ENCODE measurements at regions not wholly inside any gene's neighbourhood (a gene's known extent, or its start where the extent isn't known, plus 50 kb on each side); places are given as distances from the start of the nearest gene placed in this dataset.

DNA sequence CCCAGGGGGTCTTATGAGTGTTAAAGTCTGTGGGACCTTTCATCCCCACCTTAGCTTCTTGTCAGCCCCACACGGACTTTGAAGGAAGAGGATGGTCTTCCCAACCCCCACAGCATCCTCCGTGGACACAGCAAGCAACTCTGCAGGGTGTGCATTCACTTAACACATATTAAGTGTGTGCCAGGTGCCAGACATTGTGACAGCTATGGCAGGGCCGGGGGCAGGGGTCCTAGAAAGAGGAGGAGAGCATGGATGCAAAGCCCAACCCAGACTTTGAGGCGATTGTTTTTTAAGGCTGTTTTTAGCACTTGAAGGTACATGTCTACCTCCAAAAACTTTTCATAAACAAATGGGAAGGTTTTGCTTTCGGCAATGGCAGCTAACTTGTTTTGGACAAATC is 121.6 kb upstream of the KCNG1 start:
- no peak for TF ChIP-seq JUN (IDR thresholded peaks at IDR 0.05; ENCODE audit: borderline replicate concordance, insufficient read depth, insufficient read length, low read depth)
- TF ChIP-seq POLR2AphosphoS5 (IDR thresholded peaks at IDR 0.05; ENCODE audit: insufficient read depth, low read depth, low read length), result no peak
- no peak for TF ChIP-seq MAX (IDR thresholded peaks at IDR 0.05; ENCODE audit: insufficient read depth, insufficient read length)
- TF ChIP-seq GATA2 (IDR thresholded peaks at IDR 0.05; ENCODE audit: insufficient read depth, insufficient read length, low read depth, low read length), result no peak
- no peak for TF ChIP-seq POLR2A (IDR thresholded peaks at IDR 0.05; ENCODE audit: low read depth, low read length)
- TF ChIP-seq EZH2 (IDR thresholded peaks at IDR 0.05; ENCODE audit: borderline replicate concordance, low read depth, low read length, severe bottlenecking), result no peak
- TF ChIP-seq FOS (IDR thresholded peaks at IDR 0.05; ENCODE audit: borderline replicate concordance, insufficient read depth, low read length), result no peak
- no peak for TF ChIP-seq MYC (IDR thresholded peaks at IDR 0.05; ENCODE audit: low read depth, low read length)
- no peak for TF ChIP-seq CTCF (IDR thresholded peaks at IDR 0.05; ENCODE audit: extremely low read depth in 1 of 2, insufficient read depth in 1 of 2, low read depth in 1 of 2, low read length in 2 of 2)
- ChIA-PET POLR2A (no interaction called here), CTCF (interaction anchor here (1.1 to 1.6 kb wide), 2 partner anchors 13 to 129 kb away, joined by 4 read pairs; no protein-coding TSS in a partner anchor)
- no peak for DNase-seq (ENCODE audit: low read depth, low spot score)
- no peak for FAIRE-seq
- Histone ChIP-seq H4K20me1 (replicated peaks; ENCODE audit: control insufficient read depth, extremely low read depth, insufficient read depth, low read length) (no peaks in the 10 kb centered on the region), H3K4me1 (ENCODE audit: control insufficient read depth, extremely low read depth, insufficient read depth, low read length) (no peaks in the 10 kb centered on the region), H2AFZ (ENCODE audit: low read depth, low read length) (no peak overlapping the region), H3K4me2 (ENCODE audit: insufficient read depth, low read length) (no peak overlapping the region), H3K9me1 (replicated peaks; ENCODE audit: control insufficient read depth, extremely low read depth, insufficient read depth, low read length) (no peaks in the 10 kb centered on the region), H3K27me3 (ENCODE audit: control insufficient read depth in 2 of 2, insufficient read depth in 2 of 2, low read length in 2 of 2) (peaks cover 8 to 13% of the 10 kb centered on the region in 2 experiments), H3K27ac (ENCODE audit: insufficient read depth, low read depth, low read length) (no peak overlapping the region), H3K36me3 (ENCODE audit: control insufficient read depth in 2 of 2, extremely low read depth in 1 of 2, insufficient read depth in 2 of 2, low read length in 2 of 2) (no peaks in the 10 kb centered on the region), H3K79me2 (ENCODE audit: control insufficient read depth, insufficient read depth, low read length) (no peaks in the 10 kb centered on the region), H3K9ac (replicated peaks; ENCODE audit: extremely low read depth, insufficient read depth, low read length) (no peak overlapping the region), H3K9me3 (replicated peaks; ENCODE audit: control insufficient read depth, insufficient read depth, low read length) (no peaks in the 10 kb centered on the region), H3K4me3 (replicated peaks in 1 of 3; ENCODE audit: insufficient read depth in 1 of 3, low read depth in 1 of 3, low read length in 3 of 3) (no peak overlapping the region)
- BruUV-seq (replicated peaks), result no TSS peak
- intact Hi-C loops (cut with micrococcal nuclease) (no loop called here), dilution Hi-C loops (cut with MboI; ENCODE audit: extremely low pct_ligation_motif_present, low sequenced_read_pairs) (no loop called here)
